ELR (cell line): ENCODE measurements at regions not wholly inside any gene's neighbourhood (a gene's known extent, or its start where the extent isn't known, plus 50 kb on each side); places are given as distances from the start of the nearest gene placed in this dataset.

Source experiments
- DNase-seq: peaks from one replicate; pipeline ENCODE4 v3.0.0-alpha.2; 2015; ENCODE audit warnings: low read depth

- DNase-seq, result peak; percentile 5
These were observed 351.6 kb upstream of the ZMIZ1 start for GRCh38 chr10:78717200-78717599.

GRCh38 chr10:78718032-78718572 is 350.7 kb upstream of the ZMIZ1 start:
- DNase-seq, result no peak

GRCh38 chr10:78719276-78719675 is 349.5 kb upstream of the ZMIZ1 start:
- no peak for DNase-seq

DNA sequence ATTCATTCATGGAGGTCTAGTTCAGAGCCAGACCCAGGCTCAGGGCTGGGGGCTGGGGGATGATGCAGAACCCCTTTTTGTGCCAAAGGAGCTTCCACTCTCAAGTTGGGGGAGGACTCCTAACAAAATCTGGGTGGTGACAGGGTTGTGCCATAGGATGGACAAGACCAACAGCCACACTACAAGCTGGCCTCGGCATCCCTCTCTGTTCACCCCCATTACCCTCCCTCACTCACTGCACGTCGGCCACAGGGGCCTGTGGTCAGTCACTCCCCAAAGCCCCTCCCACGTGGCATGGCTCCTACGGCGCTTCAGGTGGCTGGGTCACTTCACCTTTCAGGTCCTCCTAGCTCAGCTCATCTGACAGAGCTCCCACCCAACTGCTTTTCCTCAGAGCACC is 348.7 kb upstream of the ZMIZ1 start:
- DNase-seq, result no peak

- DNase-seq, result no peak
These were observed 347.5 kb upstream of the ZMIZ1 start for GRCh38 chr10:78721231-78721630.

GRCh38 chr10:78724846-78725245 is 343.9 kb upstream of the ZMIZ1 start:
- no peak for DNase-seq

- no peak for DNase-seq
These were observed 342.6 kb upstream of the ZMIZ1 start for GRCh38 chr10:78726171-78726570.

- DNase-seq, result no peak
These were observed 341.5 kb upstream of the ZMIZ1 start for GRCh38 chr10:78727251-78727650.

DNA sequence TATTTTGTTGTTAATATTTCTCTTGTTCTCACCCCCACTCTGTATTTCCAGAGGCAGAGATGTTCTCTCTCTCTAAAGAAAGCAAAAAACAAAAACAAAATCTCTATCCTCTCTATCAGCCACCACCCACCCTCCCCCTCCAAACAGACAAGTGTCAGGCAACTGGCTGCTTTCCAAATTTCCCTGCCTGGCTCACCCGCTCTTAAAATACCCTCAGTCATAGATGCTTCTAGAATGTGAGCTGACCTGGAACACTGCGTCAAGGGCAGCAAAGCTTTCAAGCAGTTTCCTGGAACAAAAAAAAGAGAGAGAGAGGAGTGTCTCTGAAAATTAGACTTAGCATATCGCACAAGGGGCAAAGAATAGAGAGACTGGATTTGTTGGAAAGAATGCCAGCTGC is 341.0 kb upstream of the ZMIZ1 start:
- no peak for DNase-seq

GRCh38 chr10:78728176-78728575 is 340.6 kb upstream of the ZMIZ1 start:
- DNase-seq, result no peak

DNA sequence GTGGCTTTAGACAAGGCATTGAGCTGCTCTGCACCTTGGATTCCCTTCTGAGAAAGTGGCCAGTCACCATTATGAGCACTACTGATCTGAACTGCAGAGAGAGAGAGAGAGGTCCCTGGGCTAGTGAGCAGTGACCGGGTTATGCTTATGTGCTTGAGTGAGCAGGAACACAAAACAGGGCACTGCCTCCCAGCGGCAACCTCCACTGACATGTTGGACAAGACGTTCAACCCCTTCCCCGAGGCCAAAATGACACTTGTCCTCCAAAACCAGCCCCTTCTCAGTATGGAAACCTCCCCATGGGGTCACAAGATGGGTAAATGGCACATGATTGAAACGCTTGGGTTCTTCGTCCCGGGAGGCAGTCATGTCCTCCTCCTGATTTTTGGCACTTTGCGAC is 339.4 kb upstream of the ZMIZ1 start:
- no peak for DNase-seq

DNA sequence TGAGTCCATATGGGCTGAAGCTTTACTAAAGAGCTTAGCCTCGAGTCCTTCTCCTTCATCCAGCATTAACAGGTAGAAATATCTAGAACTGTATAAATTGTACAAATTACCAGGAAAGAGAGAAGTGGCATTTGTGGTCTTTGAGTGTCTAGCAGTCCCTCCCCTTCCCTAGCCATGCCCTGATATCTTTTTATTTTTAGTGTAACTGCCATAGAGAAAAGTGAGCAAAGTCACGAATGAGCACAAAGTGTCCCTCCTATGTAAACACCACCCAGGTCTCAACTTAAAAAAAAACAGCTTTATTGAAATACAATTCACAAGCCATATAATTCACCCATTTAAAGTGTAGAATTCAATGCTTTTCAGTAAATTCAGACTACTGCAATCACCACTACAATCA is 339.0 kb upstream of the ZMIZ1 start:
- no peak for DNase-seq

DNA sequence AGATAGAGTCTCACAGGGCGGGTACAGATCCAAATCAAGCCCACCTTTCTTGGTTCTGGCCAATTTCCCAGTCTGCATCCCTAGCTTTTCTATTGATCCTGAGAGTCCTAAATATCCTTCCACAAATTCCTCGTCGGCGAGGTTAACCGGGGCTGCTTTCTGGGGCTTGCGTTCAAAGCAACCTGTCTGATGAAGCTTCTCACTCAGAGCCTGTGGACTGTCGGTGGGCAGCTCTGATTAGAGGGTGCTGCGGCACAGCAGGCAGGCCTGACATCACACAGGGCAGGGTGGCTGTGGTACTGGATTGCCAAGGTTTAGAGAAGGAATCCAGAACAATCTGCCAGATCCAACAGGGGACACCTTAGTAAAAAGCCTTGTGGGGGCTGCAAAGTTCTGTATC is 338.0 kb upstream of the ZMIZ1 start:
- no peak for DNase-seq

GRCh38 chr10:78731675-78732074 is 337.1 kb upstream of the ZMIZ1 start:
- no peak for DNase-seq

DNA sequence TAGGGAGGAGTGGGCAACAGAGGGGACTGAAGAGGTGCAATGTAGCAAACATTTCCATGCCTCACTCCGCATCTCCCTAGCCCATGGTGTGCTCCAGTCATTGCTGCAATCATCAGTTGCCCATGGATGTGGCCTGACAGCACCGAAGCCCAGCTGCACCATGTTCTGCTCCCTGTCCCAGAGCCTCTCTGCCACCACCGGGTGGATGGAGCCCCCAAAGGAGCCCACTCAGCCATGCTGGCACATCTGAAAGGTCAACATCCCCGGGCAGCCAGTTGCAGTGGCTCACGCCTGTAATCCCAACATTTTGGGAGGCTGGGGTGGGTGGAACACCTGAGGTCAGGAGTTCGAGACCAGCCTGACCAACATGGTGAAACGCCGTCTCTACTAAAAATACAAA is 336.4 kb upstream of the ZMIZ1 start:
- DNase-seq, result no peak

DNA sequence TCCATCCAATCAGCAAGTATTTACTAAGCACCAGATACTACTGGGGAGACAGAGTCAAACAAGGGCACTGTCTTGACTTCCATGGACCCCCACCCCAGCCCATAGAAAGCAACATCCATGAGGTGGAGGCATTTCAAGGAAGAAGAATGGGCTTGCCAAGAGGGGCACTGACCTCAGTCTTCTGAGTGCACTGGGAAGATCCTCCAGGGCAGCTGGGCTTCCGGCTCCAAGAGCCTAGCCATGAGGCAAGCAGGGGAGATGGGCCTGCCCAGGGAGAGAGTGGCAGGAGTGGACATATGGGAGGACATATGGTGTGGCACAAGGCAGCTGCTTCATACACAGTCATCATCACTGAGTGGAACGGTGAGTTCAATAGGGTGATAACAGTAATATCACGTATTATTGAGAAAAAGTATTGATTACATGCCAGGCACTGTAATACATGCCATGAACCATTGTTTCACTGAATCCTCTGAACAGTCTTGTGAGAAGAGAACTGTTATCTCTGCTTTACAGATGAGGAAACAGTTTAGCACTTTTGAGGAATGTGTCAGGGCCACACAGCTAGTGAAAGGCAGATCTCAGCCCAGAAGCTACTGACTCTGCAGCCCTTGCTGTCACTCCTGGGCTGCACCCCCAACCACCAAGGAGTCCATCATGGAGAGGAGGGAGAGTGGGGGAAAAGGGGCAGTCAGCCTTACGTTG is 331.7 kb upstream of the ZMIZ1 start:
- DNase-seq, result no peak

- DNase-seq, result no peak
These were observed 330.6 kb upstream of the ZMIZ1 start for GRCh38 chr10:78737883-78738856.

DNA sequence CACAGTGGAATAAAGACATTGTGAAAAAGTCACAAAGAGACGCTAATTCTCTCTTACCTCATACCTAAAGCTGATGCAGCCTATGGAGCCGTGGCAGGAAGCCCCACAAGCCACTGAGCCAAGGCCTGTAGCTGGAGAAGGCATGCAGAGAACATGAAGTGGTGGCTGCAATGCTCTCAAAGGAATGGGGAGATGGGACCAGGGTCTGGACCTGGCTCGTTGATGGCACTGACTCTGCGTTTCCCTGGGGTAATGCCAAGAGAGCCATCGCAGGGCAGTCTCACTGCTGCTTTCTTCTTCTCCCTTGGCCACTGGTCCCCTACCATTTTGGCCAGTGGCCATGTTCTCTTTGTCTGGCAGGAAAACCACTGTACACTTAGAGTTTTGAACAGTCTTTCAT is 329.9 kb upstream of the ZMIZ1 start:
- DNase-seq, result no peak

DNA sequence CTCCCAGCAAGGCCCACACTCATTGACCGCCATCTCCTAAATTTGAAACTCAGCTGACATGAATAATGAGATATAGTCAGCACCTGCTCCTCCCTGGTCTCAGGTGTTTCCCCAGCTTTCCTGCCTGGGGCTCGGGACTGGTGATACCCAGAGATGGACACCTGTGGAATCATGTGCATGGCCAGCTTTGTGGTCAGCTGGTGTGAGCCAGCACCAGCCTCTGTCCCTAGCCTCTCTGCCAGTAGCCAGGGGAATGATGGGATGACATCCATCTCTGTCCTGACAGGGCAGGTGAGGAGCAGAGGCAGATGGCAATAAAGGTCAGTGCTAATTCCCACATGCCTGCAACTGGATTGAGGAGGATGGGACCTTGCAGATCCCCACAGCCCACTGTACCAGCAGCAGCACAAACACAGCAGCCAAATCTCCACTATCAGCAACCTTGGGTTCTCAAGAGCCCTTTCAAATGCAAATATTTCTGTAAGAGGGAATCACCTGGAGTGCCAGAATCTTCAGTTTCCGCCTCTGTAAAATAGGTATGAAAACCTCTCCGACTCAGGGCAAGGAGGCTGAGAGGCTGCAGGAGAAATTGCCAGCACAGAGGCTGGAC is 329.2 kb upstream of the ZMIZ1 start:
- DNase-seq, result no peak

- no peak for DNase-seq
These were observed 327.5 kb upstream of the ZMIZ1 start for GRCh38 chr10:78740976-78741915.

DNA sequence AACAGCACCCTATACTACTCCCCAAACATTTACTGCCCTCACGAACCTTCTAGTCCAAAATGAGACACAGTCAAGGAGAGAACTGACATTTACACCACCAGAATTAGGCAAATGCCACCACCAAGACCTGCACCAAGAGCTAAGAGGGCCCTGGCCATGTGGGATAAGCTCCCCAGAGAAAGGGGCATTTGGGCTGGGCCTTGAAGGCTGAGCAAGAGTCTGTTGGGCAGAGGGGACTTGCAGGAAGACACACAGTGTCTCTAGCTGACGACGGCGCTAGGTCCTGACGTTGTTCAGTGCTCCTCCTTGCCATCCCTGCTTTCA is 326.4 kb upstream of the ZMIZ1 start:
- no peak for DNase-seq
